ENCODE measurements at regions not wholly inside any gene's neighbourhood (a gene's known extent, or its start where the extent isn't known, plus 50 kb on each side); places are given as distances from the start of the nearest gene placed in this dataset.

DNA sequence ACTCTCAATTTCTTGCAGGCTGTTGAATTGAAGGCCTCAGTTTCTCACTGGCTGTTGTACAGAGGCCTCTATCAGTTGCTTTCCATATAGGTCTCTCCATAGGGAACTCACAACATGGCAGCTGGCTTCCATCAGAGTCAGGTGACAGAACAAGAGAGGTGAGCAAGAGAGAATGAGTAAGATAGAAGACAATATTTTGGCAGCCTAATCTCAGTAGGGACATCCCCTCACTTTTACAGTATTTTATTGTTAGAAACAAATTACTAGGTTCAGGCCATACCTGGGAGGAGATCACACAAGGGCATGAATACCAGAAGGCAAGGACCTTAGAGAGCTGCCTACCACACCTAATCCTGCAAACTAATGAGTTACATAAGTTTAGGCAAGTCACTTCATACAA, 162.8 kb downstream of the ATP6V1G3 start:
- TF ChIP-seq, protein P1, sequence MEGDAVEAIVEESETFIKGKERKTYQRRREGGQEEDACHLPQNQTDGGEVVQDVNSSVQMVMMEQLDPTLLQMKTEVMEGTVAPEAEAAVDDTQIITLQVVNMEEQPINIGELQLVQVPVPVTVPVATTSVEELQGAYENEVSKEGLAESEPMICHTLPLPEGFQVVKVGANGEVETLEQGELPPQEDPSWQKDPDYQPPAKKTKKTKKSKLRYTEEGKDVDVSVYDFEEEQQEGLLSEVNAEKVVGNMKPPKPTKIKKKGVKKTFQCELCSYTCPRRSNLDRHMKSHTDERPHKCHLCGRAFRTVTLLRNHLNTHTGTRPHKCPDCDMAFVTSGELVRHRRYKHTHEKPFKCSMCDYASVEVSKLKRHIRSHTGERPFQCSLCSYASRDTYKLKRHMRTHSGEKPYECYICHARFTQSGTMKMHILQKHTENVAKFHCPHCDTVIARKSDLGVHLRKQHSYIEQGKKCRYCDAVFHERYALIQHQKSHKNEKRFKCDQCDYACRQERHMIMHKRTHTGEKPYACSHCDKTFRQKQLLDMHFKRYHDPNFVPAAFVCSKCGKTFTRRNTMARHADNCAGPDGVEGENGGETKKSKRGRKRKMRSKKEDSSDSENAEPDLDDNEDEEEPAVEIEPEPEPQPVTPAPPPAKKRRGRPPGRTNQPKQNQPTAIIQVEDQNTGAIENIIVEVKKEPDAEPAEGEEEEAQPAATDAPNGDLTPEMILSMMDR (IDR thresholded peaks at IDR 0.05): no peak
- no peak for TF ChIP-seq ZFX (IDR thresholded peaks at IDR 0.05; ENCODE audit: borderline replicate concordance)

Measured in 22Rv1 (cell line).